ENCODE measurements at regions not wholly inside any gene's neighbourhood (a gene's known extent, or its start where the extent isn't known, plus 50 kb on each side); places are given as distances from the start of the nearest gene placed in this dataset.
"Not testable (repeated sequence)": the region's sequence is repeated elsewhere in the genome, so short reads cannot be mapped to it uniquely, and the experiment has no call there.

DNA sequence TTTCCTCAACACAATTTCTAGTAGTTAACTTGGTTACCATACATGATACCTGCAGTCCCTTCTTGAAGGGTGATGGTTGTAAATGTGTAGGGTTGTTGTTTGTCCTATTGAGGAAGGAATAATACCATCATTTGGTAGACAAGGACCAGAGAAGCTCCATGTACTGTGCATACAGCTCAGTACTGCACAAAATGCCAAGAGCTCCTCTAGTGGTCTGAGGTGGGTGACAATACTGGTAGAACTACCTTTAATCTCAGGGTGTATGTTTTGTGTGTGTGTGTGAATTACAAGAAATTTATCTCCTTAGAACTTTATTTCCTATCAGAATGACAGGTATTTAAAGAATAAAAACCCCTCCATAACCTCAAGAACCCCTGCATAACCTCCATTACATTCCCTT lies 575.3 kb downstream of the TMTC2 start:
- no peak overlapping the region for H3K9ac ChIP-seq (ENCODE audit: low read length)
- H3K4me1 ChIP-seq (ENCODE audit: insufficient read depth, low read length, severe bottlenecking) = no peaks in the 10 kb centered on the region
- no peaks in the 10 kb centered on the region for H3K9me3 ChIP-seq (ENCODE audit: low read length)
- H3K36me3 ChIP-seq (ENCODE audit: insufficient read depth, low read length) = no peaks in the 10 kb centered on the region
- H3K27ac ChIP-seq (ENCODE audit: low read depth, low read length, poor library complexity, severe bottlenecking) = no peak overlapping the region
- no peaks in the 10 kb centered on the region for H3F3A ChIP-seq (ENCODE audit: insufficient read depth, low read length)
- no peak overlapping the region for H3K4me2 ChIP-seq (ENCODE audit: low read length)
- H3K27me3 ChIP-seq (ENCODE audit: insufficient read depth, low read length) = no peaks in the 10 kb centered on the region
- H4K20me1 ChIP-seq (ENCODE audit: insufficient read depth, low read length) = no peaks in the 10 kb centered on the region
- H2AFZ ChIP-seq (ENCODE audit: low read length) = no peak overlapping the region
- H3K9me2 ChIP-seq (ENCODE audit: low read depth, low read length) = no peaks in the 10 kb centered on the region
- H3K4me3 ChIP-seq (ENCODE audit: low read depth, low read length, poor library complexity, severe bottlenecking) = no peak overlapping the region
- TF ChIP-seq, protein P1, sequence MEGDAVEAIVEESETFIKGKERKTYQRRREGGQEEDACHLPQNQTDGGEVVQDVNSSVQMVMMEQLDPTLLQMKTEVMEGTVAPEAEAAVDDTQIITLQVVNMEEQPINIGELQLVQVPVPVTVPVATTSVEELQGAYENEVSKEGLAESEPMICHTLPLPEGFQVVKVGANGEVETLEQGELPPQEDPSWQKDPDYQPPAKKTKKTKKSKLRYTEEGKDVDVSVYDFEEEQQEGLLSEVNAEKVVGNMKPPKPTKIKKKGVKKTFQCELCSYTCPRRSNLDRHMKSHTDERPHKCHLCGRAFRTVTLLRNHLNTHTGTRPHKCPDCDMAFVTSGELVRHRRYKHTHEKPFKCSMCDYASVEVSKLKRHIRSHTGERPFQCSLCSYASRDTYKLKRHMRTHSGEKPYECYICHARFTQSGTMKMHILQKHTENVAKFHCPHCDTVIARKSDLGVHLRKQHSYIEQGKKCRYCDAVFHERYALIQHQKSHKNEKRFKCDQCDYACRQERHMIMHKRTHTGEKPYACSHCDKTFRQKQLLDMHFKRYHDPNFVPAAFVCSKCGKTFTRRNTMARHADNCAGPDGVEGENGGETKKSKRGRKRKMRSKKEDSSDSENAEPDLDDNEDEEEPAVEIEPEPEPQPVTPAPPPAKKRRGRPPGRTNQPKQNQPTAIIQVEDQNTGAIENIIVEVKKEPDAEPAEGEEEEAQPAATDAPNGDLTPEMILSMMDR (IDR thresholded peaks at IDR 0.05; ENCODE audit: low read length) = peak; percentile 26; the same call in 1 of the 2 replicates
- no peak for TF ChIP-seq EZH2 (IDR thresholded peaks at IDR 0.05; ENCODE audit: borderline replicate concordance, low read length)
- no peaks in the 10 kb centered on the region for H3K79me2 ChIP-seq (ENCODE audit: insufficient read depth, low read length)

DNA sequence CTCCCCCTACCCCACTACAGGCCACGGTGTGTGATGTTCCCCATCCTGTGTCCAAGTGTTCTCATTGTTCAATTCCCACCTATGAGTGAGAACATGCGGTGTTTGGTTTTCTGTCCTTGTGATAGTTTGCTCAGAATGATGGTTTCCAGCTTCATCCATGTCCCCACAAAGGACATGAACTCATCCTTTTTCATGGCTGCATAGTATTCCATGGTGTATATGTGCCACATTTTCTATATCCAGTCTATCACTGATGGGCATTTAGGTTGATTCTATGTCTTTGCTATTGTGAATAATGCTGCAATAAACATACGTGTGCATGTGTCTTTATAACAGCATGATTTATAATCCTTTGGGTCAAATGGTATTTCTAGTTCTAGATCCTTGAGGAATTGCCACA lies 573.4 kb downstream of the TMTC2 start:
- not testable (repeated sequence) for H3K27ac ChIP-seq (ENCODE audit: low read depth, low read length, poor library complexity, severe bottlenecking); H3F3A ChIP-seq (ENCODE audit: insufficient read depth, low read length); H2AFZ ChIP-seq (ENCODE audit: low read length); H3K4me2 ChIP-seq (ENCODE audit: low read length); H3K4me1 ChIP-seq (ENCODE audit: insufficient read depth, low read length, severe bottlenecking); H3K9ac ChIP-seq (ENCODE audit: low read length); H3K4me3 ChIP-seq (ENCODE audit: low read depth, low read length, poor library complexity, severe bottlenecking); H3K79me2 ChIP-seq (ENCODE audit: insufficient read depth, low read length); H4K20me1 ChIP-seq (ENCODE audit: insufficient read depth, low read length); H3K9me2 ChIP-seq (ENCODE audit: low read depth, low read length); H3K9me3 ChIP-seq (ENCODE audit: low read length); H3K36me3 ChIP-seq (ENCODE audit: insufficient read depth, low read length); H3K27me3 ChIP-seq (ENCODE audit: insufficient read depth, low read length)

DNA sequence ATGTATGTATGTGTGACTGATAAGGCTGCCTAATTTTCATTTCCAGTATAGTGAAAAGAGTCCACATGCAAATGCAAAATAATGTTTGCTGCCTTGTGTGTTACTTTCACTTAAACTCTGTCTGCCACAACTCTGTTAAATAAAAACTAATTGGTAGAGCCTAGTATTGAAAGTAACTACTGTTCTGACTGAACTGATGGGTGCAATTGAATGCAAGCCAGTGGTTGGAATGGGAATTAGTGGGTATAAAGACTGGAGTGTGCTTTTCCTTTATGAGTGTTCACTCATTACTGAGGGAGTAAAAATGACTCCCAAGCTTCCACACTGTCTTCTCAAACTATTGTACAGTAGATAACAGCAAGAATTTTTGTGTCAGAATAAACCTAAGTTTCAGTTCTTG lies 571.0 kb downstream of the TMTC2 start:
- Histone ChIP-seq H3K27ac (ENCODE audit: low read depth, low read length, poor library complexity, severe bottlenecking) (no peak overlapping the region), H3K36me3 (ENCODE audit: insufficient read depth, low read length) (no peaks in the 10 kb centered on the region), H3K9ac (ENCODE audit: low read length) (no peak overlapping the region), H3K4me2 (ENCODE audit: low read length) (no peak overlapping the region), H3K79me2 (ENCODE audit: insufficient read depth, low read length) (no peaks in the 10 kb centered on the region), H4K20me1 (ENCODE audit: insufficient read depth, low read length) (no peaks in the 10 kb centered on the region), H3K9me3 (ENCODE audit: low read length) (no peaks in the 10 kb centered on the region), H3K9me2 (ENCODE audit: low read depth, low read length) (no peaks in the 10 kb centered on the region), H2AFZ (ENCODE audit: low read length) (no peak overlapping the region), H3K4me1 (ENCODE audit: insufficient read depth, low read length, severe bottlenecking) (no peaks in the 10 kb centered on the region), H3K4me3 (ENCODE audit: low read depth, low read length, poor library complexity, severe bottlenecking) (no peak overlapping the region), H3F3A (ENCODE audit: insufficient read depth, low read length) (no peaks in the 10 kb centered on the region), H3K27me3 (ENCODE audit: insufficient read depth, low read length) (no peaks in the 10 kb centered on the region)
- TF ChIP-seq, protein P1 (IDR thresholded peaks at IDR 0.05; ENCODE audit: low read length) = no peak
- TF ChIP-seq EZH2 (IDR thresholded peaks at IDR 0.05; ENCODE audit: borderline replicate concordance, low read length) = no peak

DNA sequence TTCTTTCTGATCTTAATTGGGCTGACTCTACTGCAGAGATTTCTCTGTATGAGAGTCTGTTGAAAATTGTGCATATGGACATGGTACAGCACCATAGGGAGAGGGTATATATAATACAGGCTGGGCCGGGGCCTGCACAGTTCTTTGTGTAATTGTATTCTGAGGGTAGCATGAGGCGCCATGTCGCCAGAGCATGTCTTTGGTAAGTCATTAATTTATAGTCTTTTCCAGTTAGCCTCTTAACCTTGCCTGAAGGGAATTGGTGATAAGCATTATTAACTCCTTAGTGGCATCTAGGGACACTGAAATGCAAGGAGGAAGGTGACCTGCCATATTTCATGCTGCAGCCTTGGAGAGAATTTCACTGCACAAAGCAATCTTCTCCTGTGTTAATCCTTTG lies 569.9 kb downstream of the TMTC2 start:
- no peaks in the 10 kb centered on the region for H4K20me1 ChIP-seq (ENCODE audit: insufficient read depth, low read length)
- no peaks in the 10 kb centered on the region for H3K4me1 ChIP-seq (ENCODE audit: insufficient read depth, low read length, severe bottlenecking)
- TF ChIP-seq EZH2 (IDR thresholded peaks at IDR 0.05; ENCODE audit: borderline replicate concordance, low read length) = no peak
- TF ChIP-seq, protein P1 (IDR thresholded peaks at IDR 0.05; ENCODE audit: low read length) = no peak
- no peak overlapping the region for H3K4me2 ChIP-seq (ENCODE audit: low read length)
- H3F3A ChIP-seq (ENCODE audit: insufficient read depth, low read length) = no peaks in the 10 kb centered on the region
- no peaks in the 10 kb centered on the region for H3K79me2 ChIP-seq (ENCODE audit: insufficient read depth, low read length)
- no peak overlapping the region for H3K9ac ChIP-seq (ENCODE audit: low read length)
- no peak overlapping the region for H2AFZ ChIP-seq (ENCODE audit: low read length)
- H3K9me2 ChIP-seq (ENCODE audit: low read depth, low read length) = no peaks in the 10 kb centered on the region
- H3K36me3 ChIP-seq (ENCODE audit: insufficient read depth, low read length) = no peaks in the 10 kb centered on the region
- no peak overlapping the region for H3K4me3 ChIP-seq (ENCODE audit: low read depth, low read length, poor library complexity, severe bottlenecking)
- H3K27ac ChIP-seq (ENCODE audit: low read depth, low read length, poor library complexity, severe bottlenecking) = no peak overlapping the region
- no peaks in the 10 kb centered on the region for H3K27me3 ChIP-seq (ENCODE audit: insufficient read depth, low read length)
- no peaks in the 10 kb centered on the region for H3K9me3 ChIP-seq (ENCODE audit: low read length)
